ENCODE measurements at regions not wholly inside any gene's neighbourhood (a gene's known extent, or its start where the extent isn't known, plus 50 kb on each side); places are given as distances from the start of the nearest gene placed in this dataset.

DNA sequence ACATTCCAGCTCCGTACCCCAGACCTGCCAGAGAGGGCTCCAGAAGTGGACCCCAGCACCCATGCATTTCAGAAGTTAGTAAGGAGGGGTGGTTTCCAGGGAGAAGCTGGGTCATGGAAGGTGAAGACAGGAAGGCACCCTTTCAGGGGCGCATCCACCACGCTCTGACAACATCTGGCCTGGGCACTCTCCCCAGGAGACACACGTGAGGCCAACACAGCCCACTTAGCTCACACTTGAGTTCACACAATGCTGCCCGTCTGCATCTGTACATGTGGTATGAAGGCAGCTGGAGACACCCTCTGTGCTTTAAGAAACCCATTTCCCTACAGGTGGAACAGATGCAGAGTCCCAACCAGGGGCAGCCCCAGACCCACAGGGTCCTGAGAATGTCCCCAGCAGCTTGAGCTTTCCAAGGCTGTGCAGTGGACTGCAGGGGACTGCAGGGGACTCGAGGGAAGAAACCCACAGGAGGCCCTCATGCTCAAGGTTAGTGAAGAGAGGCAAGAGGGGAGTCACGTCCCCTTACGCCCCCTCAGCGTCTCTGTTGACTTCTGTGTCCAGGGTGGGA lies 326.8 kb upstream of the IRX1 start:
- DNase-seq, result no peak

DNA sequence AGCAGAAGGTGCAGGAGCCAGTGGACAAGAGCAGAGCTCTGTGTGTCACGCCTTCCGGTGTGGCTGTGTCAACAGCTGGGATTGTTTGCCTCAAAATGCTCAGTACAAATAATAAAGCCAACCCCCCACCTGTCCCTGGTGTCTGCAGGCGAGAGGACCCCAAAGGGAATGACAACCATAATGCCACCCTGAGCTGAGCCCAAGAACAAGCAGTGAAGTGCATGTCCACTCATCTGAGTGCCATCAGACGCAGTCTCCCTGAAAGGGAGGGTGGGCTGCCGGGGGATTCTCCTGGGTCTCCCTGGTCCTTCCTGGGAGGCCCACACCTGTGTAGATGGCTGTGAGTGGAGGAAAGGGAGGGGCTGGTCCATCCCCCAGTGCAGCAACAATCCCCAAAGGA lies 328.8 kb upstream of the IRX1 start:
- no peak for DNase-seq

DNA sequence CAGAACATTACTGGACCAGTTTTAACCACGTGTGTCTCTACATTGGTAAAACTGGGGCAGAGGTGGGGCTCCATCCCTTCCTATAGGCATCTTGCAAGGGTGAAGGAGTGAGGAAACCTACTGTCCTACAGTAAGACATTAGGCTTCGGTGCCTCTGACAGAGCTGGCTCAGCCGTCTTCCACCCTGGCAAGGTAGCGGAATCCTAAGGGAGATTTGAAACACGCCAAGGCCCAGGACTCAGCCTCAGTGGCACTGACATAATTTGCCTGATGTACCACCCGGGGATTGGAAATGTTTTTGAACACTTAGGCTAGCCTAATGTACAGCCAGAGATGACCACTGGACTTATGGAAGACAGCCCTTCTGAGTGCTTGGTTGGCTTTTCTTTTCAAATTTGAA lies 329.7 kb upstream of the IRX1 start:
- no peak for DNase-seq

DNA sequence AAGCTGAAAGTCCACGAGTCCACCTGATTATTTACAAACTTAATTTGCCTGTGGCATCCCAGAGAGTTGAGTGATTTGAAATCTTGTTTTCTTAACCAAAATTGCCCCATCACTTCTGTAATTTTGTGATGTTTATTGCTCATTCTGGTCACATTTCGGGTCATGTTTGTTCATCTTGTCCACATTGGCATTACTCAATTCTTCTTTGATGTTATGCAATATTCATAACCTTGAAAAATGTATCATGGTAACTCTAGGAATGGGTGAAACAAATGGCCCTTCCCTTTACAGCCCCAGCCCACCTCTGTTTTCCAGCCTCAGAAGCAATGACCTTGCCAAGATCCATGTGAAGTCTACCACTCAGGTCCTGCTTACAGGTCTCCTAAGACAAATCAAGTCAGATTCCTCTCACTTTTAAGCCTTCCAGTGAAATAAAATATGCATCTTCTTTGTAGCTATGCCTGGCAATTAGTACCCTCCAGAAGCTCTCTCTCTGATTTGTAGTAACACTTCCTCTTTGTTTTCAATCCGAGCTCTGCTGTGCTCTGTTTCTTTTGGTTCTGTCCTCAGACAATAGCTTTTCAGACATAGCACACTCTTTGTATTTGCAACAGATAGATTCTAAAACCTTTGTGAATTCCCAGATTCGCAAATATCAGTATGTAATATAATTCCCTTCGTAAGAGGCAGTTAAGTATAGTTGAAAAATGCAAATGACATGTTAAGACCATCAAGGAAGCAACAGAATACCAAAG lies 330.3 kb upstream of the IRX1 start:
- no peak for DNase-seq

DNA sequence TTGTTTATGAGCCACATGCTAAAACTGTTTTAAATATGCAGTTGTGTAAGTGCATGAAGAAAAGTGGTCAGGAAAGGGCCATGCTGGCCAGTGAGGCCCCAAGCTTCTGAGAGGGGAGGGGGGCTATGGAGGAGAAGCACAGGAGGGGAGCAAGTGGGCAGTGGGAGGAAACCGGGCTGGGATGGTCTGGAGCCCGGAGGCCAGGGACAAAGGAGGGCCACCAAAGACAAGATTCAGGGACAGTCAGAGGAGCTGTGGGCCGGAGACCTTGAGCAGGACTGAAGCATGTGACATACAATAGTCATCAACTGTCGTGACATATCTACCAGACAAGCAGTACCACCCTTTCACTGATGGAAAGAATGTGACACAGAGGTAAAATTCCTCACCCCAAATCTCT lies 333.2 kb upstream of the IRX1 start:
- no peak for DNase-seq

DNA sequence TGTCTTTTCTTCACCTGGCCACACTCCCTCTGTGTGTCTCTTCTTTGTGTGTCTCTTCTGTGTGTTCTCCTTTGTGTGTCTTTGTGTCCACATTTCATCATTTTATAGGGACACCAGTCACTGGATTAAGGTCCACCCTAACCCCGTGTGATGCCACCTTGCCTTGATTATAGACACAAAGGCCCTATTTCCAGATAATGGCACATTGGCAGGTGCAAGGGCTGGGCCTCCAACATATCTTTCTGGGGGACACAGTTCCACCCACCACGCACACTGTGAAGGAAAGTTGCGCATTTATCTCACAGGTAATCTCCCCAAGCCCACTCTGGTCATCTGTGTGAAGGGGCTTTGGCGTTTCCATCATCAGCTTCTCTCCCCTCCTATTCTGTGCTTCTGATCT lies 334.6 kb upstream of the IRX1 start:
- no peak for DNase-seq

DNA sequence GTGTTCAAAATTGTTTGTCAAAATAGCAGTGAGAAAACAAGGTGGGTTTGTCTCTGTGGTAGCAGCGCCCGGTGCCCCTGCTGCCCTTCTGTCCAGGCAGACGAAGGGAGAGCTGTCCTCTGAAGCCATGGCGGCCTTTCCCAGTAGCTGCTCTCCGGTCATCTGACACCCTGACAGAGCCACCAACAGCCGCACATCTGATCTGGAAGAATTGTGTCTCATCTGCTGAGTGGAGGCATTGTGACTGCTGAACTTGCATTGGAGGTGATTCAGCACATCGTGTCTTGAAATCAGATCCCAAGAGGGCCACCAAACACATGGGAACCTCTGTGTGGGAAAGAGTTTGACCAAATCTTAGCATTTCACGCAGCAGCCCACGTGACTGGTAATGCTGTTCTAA lies 337.6 kb upstream of the IRX1 start:
- no peak for DNase-seq

DNA sequence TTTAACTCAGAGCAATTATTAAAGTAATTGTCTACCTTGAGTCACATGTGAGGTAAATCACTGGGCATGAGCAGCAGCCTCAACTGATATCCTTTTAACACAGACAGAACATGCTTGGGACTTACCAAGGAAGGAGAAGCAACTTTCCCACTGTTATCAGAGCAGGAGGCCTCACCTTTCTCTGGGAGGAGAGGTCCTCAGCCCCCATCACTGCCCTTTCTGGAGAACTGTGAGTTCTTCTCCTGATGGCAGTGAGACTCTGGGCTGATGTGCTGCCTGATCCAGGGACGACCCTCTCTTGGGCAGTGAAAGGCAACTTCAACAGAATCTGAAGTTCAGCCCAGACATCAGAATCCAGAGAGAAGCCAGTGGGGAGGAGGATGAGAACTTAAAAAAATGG lies 343.4 kb upstream of the IRX1 start:
- DNase-seq, result no peak

DNA sequence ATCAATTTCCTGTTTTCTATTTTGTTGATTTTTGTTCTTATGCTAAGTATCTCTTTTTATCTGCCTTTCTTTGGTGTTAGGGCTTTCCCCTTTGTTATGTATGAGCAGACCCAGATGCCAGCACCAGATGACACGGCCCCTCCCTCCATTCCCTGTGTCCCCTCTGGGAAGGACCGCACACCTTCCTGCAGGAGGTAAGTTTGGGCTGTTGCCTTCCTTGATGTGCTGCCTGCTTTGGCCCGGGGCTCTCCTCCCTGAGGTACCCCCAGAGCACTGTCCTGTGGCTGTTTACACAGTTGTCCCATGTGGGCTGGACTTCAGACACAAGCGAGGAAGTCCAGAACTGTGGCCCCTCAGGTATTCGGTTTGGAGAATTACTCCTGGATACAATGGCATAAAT lies 343.8 kb upstream of the IRX1 start:
- DNase-seq, result no peak

DNA sequence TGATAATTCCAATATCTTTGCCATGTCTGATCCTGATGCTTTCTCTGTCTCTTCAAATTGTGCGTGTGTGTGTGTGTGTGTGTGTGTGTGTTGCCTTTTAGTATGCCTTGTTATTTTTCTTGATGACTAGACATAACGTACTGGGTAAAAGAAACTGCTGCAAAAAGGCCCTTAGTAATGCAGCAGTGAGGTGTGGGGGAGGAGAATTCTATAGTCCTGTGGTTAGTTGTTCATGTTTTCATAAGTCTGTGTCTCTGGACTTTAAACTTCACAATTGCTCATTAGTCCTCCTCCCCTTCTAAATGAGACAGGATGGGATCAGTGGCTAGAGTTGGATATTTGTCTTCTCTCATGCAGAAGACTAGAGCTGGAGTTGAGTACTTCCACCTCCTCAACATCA lies 346.2 kb upstream of the IRX1 start:
- DNase-seq, result no peak

DNA sequence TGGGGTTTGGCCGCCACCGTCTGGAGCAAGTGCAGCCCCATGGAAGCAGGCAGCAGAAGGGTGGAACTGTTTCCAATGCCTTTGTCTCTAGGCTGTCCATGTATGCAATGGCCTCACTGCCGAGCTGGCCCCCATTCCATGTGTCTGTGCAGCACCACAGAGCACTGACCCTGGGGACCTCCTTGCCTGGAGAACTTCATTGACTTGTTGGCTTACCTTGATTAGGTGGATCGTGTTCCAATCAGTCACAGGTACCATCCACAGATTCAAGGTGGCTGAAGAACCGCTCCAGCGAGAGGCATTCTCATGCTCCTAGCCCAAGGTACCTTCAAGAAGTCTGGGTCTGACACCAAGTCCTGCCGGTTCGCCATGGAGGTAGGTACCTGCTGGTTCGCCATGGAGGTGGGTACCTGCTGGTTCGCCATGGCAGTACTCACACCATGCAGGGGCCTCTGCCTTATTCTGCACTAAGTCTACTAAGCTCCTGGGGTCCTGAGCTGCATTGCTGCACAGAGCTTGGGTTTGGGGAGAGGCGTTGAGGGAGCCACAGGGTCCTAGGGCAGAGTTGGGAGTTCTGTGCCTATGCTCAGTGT lies 358.3 kb upstream of the IRX1 start:
- no peak for DNase-seq

DNA sequence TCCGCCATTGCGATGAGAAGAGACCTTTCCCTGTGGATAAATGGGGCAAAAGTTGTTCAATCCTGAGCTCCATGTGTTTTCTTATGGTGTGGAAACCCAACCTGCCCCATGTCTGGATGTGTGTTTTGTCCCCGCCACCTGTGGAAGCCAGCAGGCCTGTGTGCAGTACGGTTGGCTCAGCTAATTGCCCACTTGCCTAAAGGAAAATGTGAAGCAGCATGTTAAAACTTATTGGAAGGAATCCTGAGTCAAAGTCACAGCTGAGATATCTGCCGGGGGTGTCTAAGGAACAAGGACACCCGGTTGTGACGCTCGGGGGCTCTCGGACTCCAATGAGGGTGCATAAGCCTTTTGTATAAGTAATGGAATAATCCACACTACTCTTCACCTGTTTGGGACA lies 361.1 kb upstream of the IRX1 start:
- DNase-seq, result no peak

DNA sequence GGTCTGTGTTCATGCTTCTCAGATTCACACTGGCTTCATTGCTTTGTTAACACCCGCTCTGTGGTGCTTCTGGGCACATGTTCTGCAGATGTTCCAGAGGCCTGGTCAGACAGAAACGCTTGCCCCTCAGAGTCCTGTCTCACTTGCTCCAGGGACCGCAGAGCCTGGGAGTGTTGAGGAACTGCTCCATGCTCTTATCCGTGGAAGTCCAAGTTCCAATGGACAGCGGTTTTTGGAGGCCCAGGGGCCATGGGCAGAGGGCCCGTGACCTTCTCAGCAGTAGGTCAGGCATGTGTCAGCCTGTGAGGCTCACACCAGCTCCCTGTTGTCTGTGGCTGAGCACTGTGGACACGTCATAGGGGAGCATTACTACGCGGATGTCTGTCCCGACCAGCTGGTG lies 364.7 kb upstream of the IRX1 start:
- DNase-seq, result no peak

DNA sequence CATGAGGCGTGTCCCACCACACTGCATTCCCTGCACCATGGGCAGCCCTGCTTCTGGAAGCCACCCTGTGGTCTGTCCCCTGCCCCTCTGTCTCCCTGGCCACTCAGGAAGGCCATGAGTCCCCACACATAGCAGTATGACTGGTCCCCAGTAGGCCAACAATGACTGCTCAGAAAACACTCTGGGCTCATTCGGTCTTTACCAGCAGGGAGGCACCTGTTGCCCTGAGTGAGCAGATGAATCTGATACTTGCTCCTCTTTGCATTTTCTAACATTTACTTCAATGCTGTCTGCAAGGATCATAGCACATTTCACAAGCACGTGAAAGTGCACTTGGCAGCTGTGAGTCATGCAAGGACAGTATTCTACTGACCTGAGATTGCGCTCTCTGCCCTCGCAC lies 365.4 kb upstream of the IRX1 start:
- no peak for DNase-seq

DNA sequence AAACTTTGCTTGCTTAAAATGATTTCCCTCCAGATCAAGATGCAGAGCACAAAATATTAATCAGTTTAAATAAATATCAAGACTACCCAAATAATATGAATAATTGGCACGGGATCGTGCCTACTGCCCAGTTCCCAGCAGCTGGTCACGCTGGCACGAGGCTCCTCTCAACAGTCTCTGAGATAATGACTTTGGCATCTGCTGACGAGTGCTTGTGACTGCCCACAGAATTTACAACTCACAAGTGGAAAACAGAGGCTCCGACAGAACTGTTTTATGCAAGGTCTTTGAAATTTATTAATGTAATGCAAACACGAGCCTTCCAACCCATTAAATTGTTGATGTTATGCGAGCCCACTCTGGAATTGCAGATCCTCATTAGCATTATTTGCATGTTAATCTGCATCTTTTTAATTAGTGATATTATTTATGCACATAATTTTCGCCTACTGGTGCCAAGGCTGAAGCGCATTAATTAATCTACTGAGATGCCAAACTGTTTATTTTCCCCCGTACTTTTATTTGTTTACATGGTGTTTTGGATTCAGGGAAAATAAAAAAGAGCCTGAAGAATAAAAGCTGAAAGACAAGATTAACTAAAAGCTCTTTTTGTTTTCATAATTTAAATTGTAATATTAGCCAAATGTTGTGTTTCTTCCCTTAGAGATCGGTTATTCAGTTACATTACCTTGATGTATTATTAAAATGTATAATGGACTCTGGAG lies 369.3 kb upstream of the IRX1 start:
- peak; percentile 44 for DNase-seq

DNA sequence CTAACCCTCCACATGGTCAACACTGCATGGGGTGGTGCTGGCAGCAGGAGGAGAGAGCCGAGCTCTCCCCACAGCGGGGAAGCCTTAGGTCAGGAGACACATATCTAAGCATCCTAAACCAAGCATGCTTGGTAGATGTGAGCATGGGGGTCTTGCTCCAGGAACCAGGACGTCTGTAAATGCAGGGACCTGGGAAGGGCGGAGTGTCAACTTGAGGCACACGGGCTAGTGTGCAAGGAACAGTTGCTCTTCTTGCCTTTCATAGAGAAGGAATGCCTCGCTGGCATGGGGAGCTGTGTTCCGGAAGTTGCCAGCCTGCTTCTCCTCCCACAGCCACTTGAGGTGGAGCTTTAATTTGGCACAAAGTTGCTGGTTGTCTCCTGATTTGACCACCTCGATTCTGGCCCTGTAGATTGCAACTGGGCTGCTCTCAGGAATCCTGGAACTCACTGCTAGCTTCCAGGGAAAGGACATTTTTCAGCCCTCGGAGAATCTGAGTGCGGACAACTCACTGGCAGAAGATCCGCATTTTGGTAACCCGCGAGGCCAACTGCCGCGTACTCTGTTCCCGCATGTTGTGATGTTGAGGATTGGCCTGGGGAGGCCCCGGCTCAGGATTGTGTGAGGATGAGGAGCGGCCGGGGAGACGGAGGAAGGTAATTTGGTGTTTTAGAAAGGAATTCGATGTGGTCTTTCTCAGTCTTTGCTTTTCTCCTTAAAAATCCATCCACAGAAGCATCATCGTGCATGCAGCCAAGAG lies 370.3 kb upstream of the IRX1 start:
- no peak for DNase-seq

DNA sequence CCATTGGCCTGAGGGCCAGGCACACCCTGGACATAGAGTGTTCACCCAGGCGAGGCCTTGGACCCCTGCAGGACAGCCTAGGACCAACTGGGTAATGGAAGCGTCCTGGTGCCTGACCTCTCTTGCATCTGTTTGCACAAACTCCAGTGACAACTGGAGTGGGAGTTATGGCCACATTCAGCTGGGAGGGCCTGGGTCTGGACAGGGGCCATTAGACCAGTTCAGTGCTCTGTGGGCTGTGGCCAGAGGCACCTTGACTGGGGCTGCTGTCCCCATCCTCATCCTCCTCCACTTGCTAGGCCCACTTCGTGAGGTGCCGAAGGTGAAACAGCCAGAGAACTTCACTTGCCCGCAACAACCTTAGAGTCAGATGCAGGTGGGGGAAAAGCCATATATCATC lies 372.7 kb upstream of the IRX1 start:
- no peak for DNase-seq

DNA sequence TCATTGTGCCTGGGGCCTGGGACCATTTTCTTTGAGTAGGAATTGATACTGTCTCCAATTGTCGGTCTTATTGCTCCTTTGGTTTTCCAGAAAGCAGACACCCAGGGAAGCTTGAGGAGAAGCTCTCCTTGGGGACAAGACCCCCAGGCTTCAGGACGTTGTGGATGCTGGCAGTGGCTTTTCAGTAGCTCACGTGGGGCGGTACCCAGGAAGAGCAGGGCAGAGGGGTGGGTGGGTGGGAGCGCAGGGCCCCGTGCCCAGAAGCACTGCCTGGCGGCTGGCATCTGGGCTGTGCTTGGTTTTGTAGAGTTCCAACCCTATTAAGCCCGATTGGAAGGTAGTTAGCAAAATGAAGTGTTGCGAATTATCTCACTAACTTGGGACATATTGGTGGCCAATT lies 374.2 kb upstream of the IRX1 start:
- no peak for DNase-seq

DNA sequence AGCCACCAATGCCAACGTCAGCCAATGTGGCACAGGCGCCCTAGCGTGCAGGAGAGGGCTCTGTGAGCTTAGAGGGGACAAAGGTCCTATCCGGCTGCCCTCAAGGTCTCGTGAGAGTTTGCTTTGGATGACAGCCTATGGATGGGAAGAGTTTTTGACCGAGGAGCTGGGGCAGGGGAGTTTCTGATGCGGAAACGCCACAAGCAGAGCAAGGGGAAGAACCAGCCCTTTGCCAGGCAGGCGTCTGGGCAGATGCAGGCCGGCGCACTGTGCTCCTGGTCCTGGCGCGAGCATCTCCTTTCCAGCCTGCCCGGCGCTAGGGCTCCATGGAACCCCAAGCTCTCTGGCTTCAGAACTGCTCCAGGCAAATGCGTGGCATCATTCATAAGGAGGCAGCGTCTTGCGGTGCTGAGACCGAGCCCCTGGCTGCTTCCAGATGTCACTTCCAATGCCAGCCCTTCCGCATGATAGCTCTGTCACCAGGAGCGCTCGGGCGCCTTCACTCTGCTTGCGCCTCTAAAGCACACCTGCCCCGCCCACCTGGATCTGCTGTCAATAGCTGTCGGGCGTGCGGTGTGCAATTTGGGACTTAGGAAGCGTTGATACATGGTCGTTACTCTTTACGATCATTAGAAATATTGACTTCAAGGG lies 374.9 kb upstream of the IRX1 start:
- no peak for DNase-seq

DNA sequence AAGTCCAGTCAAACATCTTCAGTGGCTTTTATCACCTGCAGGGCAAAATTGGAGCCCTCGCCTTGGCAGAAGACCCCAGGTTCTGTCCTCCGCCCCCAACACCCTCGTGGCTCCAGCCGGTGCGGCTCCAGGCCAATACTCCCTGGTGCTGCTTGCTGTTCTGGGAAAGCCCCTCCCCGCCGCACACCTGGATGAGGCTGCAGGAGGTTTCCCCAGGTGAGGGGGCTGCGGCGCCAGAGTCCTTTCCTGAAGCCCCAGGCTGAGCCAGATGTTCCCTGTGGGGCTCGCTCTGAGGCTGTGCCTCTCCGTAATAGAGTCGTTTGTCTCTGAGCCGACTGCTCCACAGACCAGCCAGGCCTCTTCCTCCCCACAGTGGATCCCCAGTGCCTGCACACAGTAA lies 375.4 kb upstream of the IRX1 start:
- no peak for DNase-seq

DNA sequence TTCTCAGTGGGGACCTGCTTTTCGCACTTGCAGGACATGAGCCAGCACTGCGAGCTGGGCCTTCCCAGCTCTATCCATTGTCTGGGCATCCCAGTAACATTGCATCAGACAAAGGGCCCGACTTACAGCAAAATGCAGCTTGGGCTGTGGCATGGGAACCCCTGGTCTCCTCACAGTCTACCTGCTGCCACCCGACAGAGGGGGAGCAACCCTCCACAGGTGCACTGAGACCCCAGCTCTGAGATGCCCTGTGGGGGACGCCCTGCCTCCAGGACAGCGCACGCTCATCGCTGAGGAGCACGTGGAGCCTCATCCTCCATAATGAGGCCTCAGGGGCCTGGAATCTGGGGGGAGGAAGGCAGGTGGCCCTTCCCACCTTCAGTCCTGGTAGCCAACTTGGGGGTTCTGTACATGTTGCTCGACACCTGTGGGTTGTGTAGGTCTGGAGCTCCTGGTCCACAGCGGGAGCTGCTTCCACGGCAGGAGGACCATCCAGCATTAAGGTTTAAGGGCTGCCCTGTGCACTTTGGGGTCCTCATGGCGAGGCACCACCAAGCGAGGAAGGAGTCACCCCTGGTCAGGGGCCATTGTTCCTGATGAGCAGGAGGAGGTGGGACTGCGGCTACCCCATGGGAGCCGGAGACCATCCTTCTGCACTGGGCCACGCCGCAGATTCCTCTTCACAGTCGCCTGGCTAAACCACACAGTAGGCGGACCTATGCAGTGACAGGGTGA lies 376.5 kb upstream of the IRX1 start:
- no peak for DNase-seq
